Subcutaneous abdominal adipose tissue (tissue), 5 donors: ENCODE measurements at regions not wholly inside any gene's neighbourhood (a gene's known extent, or its start where the extent isn't known, plus 50 kb on each side); places are given as distances from the start of the nearest gene placed in this dataset.

Source experiments
- H3K27ac ChIP-seq: one replicate; pipeline ENCODE4 v1.7.0; 2013; ENCODE audit warnings: low read depth, mild to moderate bottlenecking, inconsistent platforms, low read length, moderate library complexity
- H3K27me3 ChIP-seq, 5 donors: one replicate each; pipeline ENCODE4 v1.7.0; 2013; ENCODE audit warnings: low read length in 5 of 5, inconsistent platforms in 1 of 5; ENCODE audit not compliant: control insufficient read depth in 5 of 5, insufficient read depth in 4 of 5
- H3K36me3 ChIP-seq, 5 donors: one replicate each; pipeline ENCODE4 v1.7.0; 2013; ENCODE audit warnings: low read length in 5 of 5; ENCODE audit not compliant: control insufficient read depth in 5 of 5, insufficient read depth in 5 of 5
- H3K4me1 ChIP-seq, 5 donors: one replicate each; pipeline ENCODE4 v1.7.0; 2013; ENCODE audit warnings: low read length in 5 of 5, mild to moderate bottlenecking in 3 of 5, moderate library complexity in 1 of 5; ENCODE audit not compliant: control insufficient read depth in 5 of 5, insufficient read depth in 5 of 5
- H3K4me3 ChIP-seq, 5 donors: one replicate each; pipeline ENCODE4 v1.7.0; 2013; ENCODE audit warnings: low read length in 5 of 5, low read depth in 1 of 5
- H3K9ac ChIP-seq, 5 donors: one replicate each; pipeline ENCODE4 v1.7.0; 2013; ENCODE audit warnings: low read length in 5 of 5, mild to moderate bottlenecking in 4 of 5, moderate library complexity in 3 of 5
- H3K9me3 ChIP-seq, 5 donors: one replicate each; pipeline ENCODE4 v1.7.0; 2013; ENCODE audit warnings: low read length in 5 of 5; ENCODE audit not compliant: control insufficient read depth in 5 of 5
- donor health status: healthy.
- donor health status: healthy.
- donor health status: healthy.
- donor health status: healthy.
- donor health status: healthy.

DNA sequence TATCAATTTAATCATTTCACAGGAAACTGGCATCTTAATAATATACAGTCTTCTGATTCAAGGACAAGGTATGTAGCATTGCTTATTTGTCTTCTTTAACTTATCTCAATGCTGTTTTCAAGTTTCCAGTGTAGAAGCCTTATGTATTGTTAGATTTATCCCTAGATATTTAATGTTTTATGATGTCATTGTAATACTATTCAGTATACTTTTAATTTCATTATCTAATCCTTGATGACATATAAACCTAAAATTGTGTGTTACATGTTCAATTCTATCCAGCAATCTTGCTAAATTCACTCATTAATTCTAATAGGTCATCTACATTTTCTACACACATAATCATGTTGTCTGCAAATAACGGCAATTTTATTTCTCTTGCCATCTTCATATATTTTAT is 126.3 kb upstream of the SEC61G start:
- Histone ChIP-seq H3K9ac (no peak overlapping the region), H3K36me3 (no peaks in the 10 kb centered on the region), H3K9me3 (no peaks in the 10 kb centered on the region), H3K27me3 (peaks cover 0 to 6% (median 0%) of the 10 kb centered on the region in 5 donors), H3K4me1 (peaks cover 0 to 42% (median 25%) of the 10 kb centered on the region in 5 donors), H3K4me3 (no peak overlapping the region), H3K27ac (no peak overlapping the region)

DNA sequence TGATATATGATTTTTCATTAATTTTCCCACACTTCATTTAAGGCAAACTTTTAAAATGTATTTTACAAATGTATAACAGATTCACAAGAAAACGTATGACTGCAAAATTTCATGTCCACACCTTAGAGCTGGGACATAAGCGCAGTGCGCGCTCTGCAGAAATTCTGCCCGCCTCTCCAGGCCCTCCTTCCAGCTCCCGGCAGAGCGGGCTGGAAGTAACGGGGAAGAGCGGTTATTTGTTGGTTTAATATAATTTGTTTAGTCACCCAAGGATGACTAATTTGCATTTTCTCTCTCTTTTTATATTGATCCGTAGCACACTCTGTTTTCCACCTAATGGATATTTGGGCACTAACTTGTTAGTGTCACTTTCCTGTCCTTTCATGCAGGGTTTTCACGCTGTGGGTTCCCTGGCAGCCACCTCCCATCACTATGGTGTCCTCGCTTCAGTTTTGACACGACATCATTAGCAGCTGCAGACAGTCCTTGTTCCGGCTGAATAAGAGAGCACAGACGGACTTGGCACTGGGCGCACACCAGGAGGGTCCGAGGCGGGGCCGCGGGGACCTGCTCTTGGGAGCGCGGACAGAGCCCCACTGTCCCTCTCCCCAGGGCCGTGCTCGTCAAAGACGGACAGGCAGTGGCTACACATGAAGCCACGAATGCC is 129.2 kb upstream of the SEC61G start:
- H3K27me3 ChIP-seq: peaks cover 0 to 6% (median 0%) of the 10 kb centered on the region in 5 donors
- peak overlapping the region; percentile 37 to 71 (median 62) for H3K4me3 ChIP-seq
- peaks cover 0 to 4% (median 0%) of the 10 kb centered on the region in 5 donors for H3K9me3 ChIP-seq
- H3K9ac ChIP-seq: peak overlapping the region in 2 of 5 donors; percentile 7 to 60
- peaks cover 0 to 16% (median 9%) of the 10 kb centered on the region in 5 donors for H3K4me1 ChIP-seq
- H3K27ac ChIP-seq: no peak overlapping the region
- no peaks in the 10 kb centered on the region for H3K36me3 ChIP-seq

GRCh38 chr7:54888734-54889082 is 129.7 kb upstream of the SEC61G start:
- Histone ChIP-seq H3K9ac (peak overlapping the region in 2 of 5 donors; percentile 7 to 60), H3K4me1 (peaks cover 0 to 11% (median 6%) of the 10 kb centered on the region in 5 donors), H3K36me3 (no peaks in the 10 kb centered on the region), H3K4me3 (peak overlapping the region; percentile 37 to 66 (median 62)), H3K27me3 (peaks cover 0 to 6% (median 0%) of the 10 kb centered on the region in 5 donors), H3K9me3 (peaks cover 0 to 4% (median 0%) of the 10 kb centered on the region in 5 donors), H3K27ac (no peak overlapping the region)

- peak overlapping the region; percentile 23 for H3K27ac ChIP-seq
- H3K27me3 ChIP-seq: no peaks in the 10 kb centered on the region
Observed at GRCh38 chr7:54897891-54898290, 120.9 kb upstream of the EGFR start.

DNA sequence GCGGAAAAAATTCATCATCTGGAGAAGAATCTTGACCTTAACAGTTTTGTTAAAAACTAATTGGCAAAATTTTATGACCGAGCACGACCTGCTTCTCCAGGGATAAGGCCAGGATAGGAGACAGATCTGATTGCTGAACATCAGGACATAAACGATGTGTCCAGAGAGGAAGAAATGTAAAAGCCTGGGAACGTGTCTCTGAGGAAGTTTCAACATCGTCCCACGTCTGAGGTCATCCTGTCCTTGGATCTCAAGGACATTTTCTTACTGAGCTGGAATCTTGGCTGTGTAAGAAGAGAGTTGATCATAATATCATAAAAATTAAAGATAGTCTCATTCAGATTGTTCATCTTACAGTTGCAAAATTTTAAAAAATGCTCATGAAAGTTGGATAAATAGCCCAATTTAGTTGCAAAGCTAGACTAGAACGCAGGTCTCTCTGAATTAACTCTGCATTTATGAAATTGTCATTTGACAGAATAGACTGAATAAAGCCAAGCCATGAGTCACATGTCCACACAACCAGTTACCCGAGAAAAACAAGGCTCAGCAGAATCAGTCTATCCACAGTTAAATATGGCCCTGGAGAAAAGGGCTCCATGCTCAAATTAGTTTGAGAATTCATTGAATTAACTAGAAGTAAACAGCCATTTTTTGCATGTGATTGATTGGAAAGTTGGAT is 120.0 kb upstream of the EGFR start:
- Histone ChIP-seq H3K4me1 (peaks cover 0 to 4% (median 3%) of the 10 kb centered on the region in 5 donors), H3K9ac (no peak overlapping the region), H3K27me3 (no peaks in the 10 kb centered on the region), H3K36me3 (no peaks in the 10 kb centered on the region), H3K4me3 (no peak overlapping the region), H3K27ac (peak overlapping the region; percentile 39), H3K9me3 (no peaks in the 10 kb centered on the region)

More at GRCh38 chr7:54897891-54898290, 120.9 kb upstream of the EGFR start:
- no peaks in the 10 kb centered on the region for H3K9me3 ChIP-seq
- H3K9ac ChIP-seq: no peak overlapping the region
- peaks cover 0 to 4% (median 0%) of the 10 kb centered on the region in 5 donors for H3K4me1 ChIP-seq
- H3K4me3 ChIP-seq: no peak overlapping the region
- H3K36me3 ChIP-seq: no peaks in the 10 kb centered on the region

DNA sequence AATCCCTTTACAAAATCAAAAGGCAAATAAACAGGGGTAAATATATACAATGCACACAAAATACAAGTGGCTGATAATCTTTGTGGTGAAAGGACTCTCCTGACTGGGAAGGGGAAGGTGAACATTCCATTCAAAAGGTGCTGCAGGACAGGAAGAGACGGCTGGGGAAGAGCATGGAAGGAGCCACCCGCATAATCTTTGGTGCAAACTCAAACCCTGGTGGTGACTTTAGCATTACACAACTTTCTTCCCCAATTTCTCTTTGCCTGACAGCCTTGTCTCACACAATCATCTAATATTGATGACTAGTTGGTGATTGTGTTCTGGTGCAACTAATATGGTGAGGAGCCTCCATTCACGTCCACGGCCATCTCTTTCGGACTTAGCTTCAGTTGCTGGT is 117.0 kb upstream of the EGFR start:
- Histone ChIP-seq H3K36me3 (no peaks in the 10 kb centered on the region), H3K4me1 (peaks cover 3 to 13% (median 6%) of the 10 kb centered on the region in 5 donors), H3K9ac (no peak overlapping the region), H3K4me3 (no peak overlapping the region), H3K9me3 (no peaks in the 10 kb centered on the region), H3K27ac (no peak overlapping the region), H3K27me3 (no peaks in the 10 kb centered on the region)

DNA sequence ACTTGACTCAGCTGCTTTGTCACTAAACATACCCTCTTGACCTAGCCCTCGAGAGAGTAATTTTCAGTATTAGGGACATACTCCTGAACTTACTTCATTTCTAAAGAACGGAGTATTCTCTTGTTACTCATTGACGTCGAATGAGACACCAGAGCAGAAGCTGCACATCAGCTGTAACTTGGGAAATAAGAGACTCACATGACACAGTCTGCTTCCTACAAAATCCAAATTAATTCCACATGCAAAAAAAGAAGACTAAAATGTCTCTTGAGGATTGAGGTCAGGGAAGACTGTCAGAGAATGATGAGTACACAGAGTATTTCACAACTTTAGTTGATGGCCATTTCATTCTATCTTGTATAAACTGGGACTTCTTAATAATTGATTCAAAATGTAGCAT is 114.7 kb upstream of the EGFR start:
- peaks cover 3 to 12% (median 6%) of the 10 kb centered on the region in 5 donors for H3K4me1 ChIP-seq
- peak overlapping the region in 1 of 5 donors; percentile 49 for H3K4me3 ChIP-seq
- no peaks in the 10 kb centered on the region for H3K27me3 ChIP-seq
- no peaks in the 10 kb centered on the region for H3K9me3 ChIP-seq
- peak overlapping the region; percentile 80 for H3K27ac ChIP-seq
- no peaks in the 10 kb centered on the region for H3K36me3 ChIP-seq
- H3K9ac ChIP-seq: no peak overlapping the region

DNA sequence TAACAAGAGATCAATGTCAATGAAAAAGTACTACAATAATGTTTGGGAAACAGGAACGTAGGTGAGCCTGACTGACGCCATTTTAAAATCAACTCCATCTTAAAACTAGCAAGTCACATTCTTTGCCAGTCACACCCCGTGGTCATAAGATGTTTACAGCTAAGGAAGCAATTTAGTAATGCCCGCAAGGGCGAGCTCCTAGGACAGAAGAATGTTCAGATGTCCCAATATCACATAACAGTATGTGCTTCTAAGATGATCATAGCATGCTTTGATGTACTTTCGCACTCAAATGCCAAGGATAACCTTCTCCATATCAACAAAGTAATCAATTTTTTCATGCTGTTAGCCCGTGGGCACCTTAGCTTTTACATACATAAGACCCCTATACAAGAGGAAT is 113.8 kb upstream of the EGFR start:
- H3K4me3 ChIP-seq: no peak overlapping the region
- H3K4me1 ChIP-seq: peaks cover 3 to 9% (median 6%) of the 10 kb centered on the region in 5 donors
- no peak overlapping the region for H3K9ac ChIP-seq
- H3K27me3 ChIP-seq: no peaks in the 10 kb centered on the region
- H3K9me3 ChIP-seq: peaks cover 0 to under 1% (median 0%) of the 10 kb centered on the region in 5 donors
- H3K36me3 ChIP-seq: no peaks in the 10 kb centered on the region
- no peak overlapping the region for H3K27ac ChIP-seq

- peaks cover 0 to 7% (median 0%) of the 10 kb centered on the region in 5 donors for H3K9me3 ChIP-seq
- H3K9ac ChIP-seq: no peak overlapping the region
Observed at GRCh38 chr7:54906963-54907362, 111.9 kb upstream of the EGFR start.

GRCh38 chr7:54907981-54908380 is 110.8 kb upstream of the EGFR start:
- Histone ChIP-seq H3K4me1 (peaks cover 3 to 9% (median 6%) of the 10 kb centered on the region in 5 donors), H3K36me3 (no peaks in the 10 kb centered on the region), H3K27ac (no peak overlapping the region), H3K9ac (no peak overlapping the region), H3K9me3 (peaks cover 0 to 7% (median 0%) of the 10 kb centered on the region in 5 donors), H3K27me3 (no peaks in the 10 kb centered on the region), H3K4me3 (no peak overlapping the region)

More at GRCh38 chr7:54906963-54907362, 111.9 kb upstream of the EGFR start:
- H3K27ac ChIP-seq: no peak overlapping the region
- H3K4me3 ChIP-seq: no peak overlapping the region
- H3K4me1 ChIP-seq: peaks cover 3 to 9% (median 6%) of the 10 kb centered on the region in 5 donors
- H3K27me3 ChIP-seq: no peaks in the 10 kb centered on the region
- no peaks in the 10 kb centered on the region for H3K36me3 ChIP-seq
